ENCODE measurements at regions not wholly inside any gene's neighbourhood (a gene's known extent, or its start where the extent isn't known, plus 50 kb on each side); places are given as distances from the start of the nearest gene placed in this dataset.

- TF ChIP-seq, protein P1, sequence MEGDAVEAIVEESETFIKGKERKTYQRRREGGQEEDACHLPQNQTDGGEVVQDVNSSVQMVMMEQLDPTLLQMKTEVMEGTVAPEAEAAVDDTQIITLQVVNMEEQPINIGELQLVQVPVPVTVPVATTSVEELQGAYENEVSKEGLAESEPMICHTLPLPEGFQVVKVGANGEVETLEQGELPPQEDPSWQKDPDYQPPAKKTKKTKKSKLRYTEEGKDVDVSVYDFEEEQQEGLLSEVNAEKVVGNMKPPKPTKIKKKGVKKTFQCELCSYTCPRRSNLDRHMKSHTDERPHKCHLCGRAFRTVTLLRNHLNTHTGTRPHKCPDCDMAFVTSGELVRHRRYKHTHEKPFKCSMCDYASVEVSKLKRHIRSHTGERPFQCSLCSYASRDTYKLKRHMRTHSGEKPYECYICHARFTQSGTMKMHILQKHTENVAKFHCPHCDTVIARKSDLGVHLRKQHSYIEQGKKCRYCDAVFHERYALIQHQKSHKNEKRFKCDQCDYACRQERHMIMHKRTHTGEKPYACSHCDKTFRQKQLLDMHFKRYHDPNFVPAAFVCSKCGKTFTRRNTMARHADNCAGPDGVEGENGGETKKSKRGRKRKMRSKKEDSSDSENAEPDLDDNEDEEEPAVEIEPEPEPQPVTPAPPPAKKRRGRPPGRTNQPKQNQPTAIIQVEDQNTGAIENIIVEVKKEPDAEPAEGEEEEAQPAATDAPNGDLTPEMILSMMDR (IDR thresholded peaks at IDR 0.05) = no peak
- no peak for TF ChIP-seq POLR2A (IDR thresholded peaks at IDR 0.05)
Observed at GRCh38 chr13:40486518-40487163, 179.8 kb downstream of the FOXO1 start.
